HEK293 (cell line): ENCODE measurements at regions not wholly inside any gene's neighbourhood (a gene's known extent, or its start where the extent isn't known, plus 50 kb on each side); places are given as distances from the start of the nearest gene placed in this dataset.

Experiments
- CTCF ChIA-PET: fragments of 350-600 bp; formaldehyde crosslinking; extraction: SDS; loops from one replicate; lab custom pipeline; 2021; ENCODE audit warnings: antibody characterized with exemption; lab: Yijun Ruan, JAX
- POLR2A ChIA-PET: fragments of 300-600 bp; formaldehyde crosslinking; extraction: SDS; loops from one replicate; lab custom pipeline; 2020; ENCODE audit warnings: antibody characterized with exemption, inconsistent platforms; lab: Yijun Ruan, JAX
- H3K27ac ChIP-seq: fragments of 200-500 bp; sonication (Bioruptor generic); 2 replicates; pipeline ENCODE4 v1.5.1; 2014; ENCODE audit warnings: low read depth, low read length, control low read depth, inconsistent platforms; ENCODE audit errors: extremely low read depth
- H3K36me3 ChIP-seq, 2 experiments: fragments of 200-500 bp in 1 of 2; sonication (Bioruptor generic) in 1 of 2; 1 replicate in 1 of 2; 2 replicates in 1 of 2; pipeline ENCODE4 v1.5.1; 2014 to 2017; ENCODE audit warnings: inconsistent platforms in 2 of 2, low read length in 2 of 2; ENCODE audit not compliant: control insufficient read depth in 2 of 2, insufficient read depth in 1 of 2
- H3K4me1 ChIP-seq: fragments of 200-500 bp; sonication (Bioruptor generic); 2 replicates; pipeline ENCODE4 v1.5.1; 2014; ENCODE audit warnings: mild to moderate bottlenecking, low read length, inconsistent platforms; ENCODE audit not compliant: control insufficient read depth, insufficient read depth
- H3K4me3 ChIP-seq: 2 replicates; pipeline ENCODE4 v1.5.1; 2011; ENCODE audit warnings: low read depth, mild to moderate bottlenecking, control low read depth, low read length, moderate library complexity
- H3K9me3 ChIP-seq: fragments of 200-500 bp; sonication (Bioruptor generic); 2 replicates; pipeline ENCODE4 v1.5.1; 2014; ENCODE audit warnings: low read depth, low read length, inconsistent platforms; ENCODE audit not compliant: control insufficient read depth, insufficient read depth
- BCL6B ChIP-seq: fragments of 450-650 bp; formaldehyde crosslinking; IDR thresholded peaks from 2 replicates; pipeline ENCODE4 v1.5.1; 2017; ENCODE audit warnings: missing biosample characterization, missing genetic modification characterization
- EGR2 ChIP-seq: fragments of 450-650 bp; formaldehyde crosslinking; IDR thresholded peaks from 2 replicates; pipeline ENCODE4 v1.5.1; 2016; ENCODE audit warnings: low read depth, missing biosample characterization, missing genetic modification characterization
- HOXC10 ChIP-seq: sonication (generic); formaldehyde crosslinking; IDR thresholded peaks from 2 replicates; pipeline ENCODE4 v1.8.1; 2023; ENCODE audit warnings: mild to moderate bottlenecking, missing genetic modification reagents
- KLF9 ChIP-seq: fragments of 450-650 bp; formaldehyde crosslinking; IDR thresholded peaks from 2 replicates; pipeline ENCODE4 v1.5.1; 2016; ENCODE audit warnings: missing biosample characterization, missing genetic modification characterization, low read depth
- PBX3 ChIP-seq: sonication (generic); formaldehyde crosslinking; IDR thresholded peaks from 2 replicates; pipeline ENCODE4 v1.8.1; 2022; ENCODE audit warnings: mild to moderate bottlenecking, moderate library complexity, missing genetic modification reagents
- TSHZ1 ChIP-seq: fragments of 450-650 bp; formaldehyde crosslinking; IDR thresholded peaks from 2 replicates; pipeline ENCODE4 v1.5.1; 2016; ENCODE audit warnings: missing biosample characterization, missing genetic modification characterization, borderline replicate concordance
- ZBTB26 ChIP-seq: fragments of 450-650 bp; formaldehyde crosslinking; optimal IDR thresholded peaks from 2 replicates; pipeline ENCODE3; 2016; ENCODE audit warnings: missing biosample characterization, mild to moderate bottlenecking, missing genetic modification characterization
- ZFHX2 ChIP-seq: fragments of 450-650 bp; formaldehyde crosslinking; conservative IDR thresholded peaks from 2 replicates; pipeline ENCODE4 v1.5.1; 2016; ENCODE audit warnings: missing biosample characterization, missing genetic modification characterization
- ZFP69B ChIP-seq: fragments of 450-650 bp; formaldehyde crosslinking; IDR thresholded peaks from 2 replicates; pipeline ENCODE4 v1.5.1; 2016; ENCODE audit warnings: missing biosample characterization, missing genetic modification characterization
- ZNF112 ChIP-seq: fragments of 450-650 bp; formaldehyde crosslinking; IDR thresholded peaks from 2 replicates; pipeline ENCODE4 v1.5.0; 2017; ENCODE audit warnings: missing biosample characterization, missing genetic modification characterization
- ZNF155 ChIP-seq: fragments of 450-650 bp; formaldehyde crosslinking; IDR thresholded peaks from 2 replicates; pipeline ENCODE4 v1.5.1; 2016; ENCODE audit warnings: missing biosample characterization, missing genetic modification characterization
- ZNF157 ChIP-seq: fragments of 450-650 bp; formaldehyde crosslinking; IDR thresholded peaks from 2 replicates; pipeline ENCODE4 v1.5.1; 2016; ENCODE audit warnings: missing biosample characterization, missing genetic modification characterization
- ZNF19 ChIP-seq: fragments of 450-650 bp; formaldehyde crosslinking; IDR thresholded peaks from 2 replicates; pipeline ENCODE4; 2016; ENCODE audit warnings: missing biosample characterization, missing genetic modification characterization, low read depth
- ZNF2 ChIP-seq: fragments of 450-650 bp; formaldehyde crosslinking; IDR thresholded peaks from 2 replicates; pipeline ENCODE4 v1.5.1; 2016; ENCODE audit warnings: missing biosample characterization, missing genetic modification characterization
- ZNF211 ChIP-seq: fragments of 450-650 bp; formaldehyde crosslinking; IDR thresholded peaks from 2 replicates; pipeline ENCODE4 v1.5.1; 2016; ENCODE audit warnings: low read depth, missing biosample characterization, missing genetic modification characterization
- ZNF280C ChIP-seq: fragments of 450-650 bp; formaldehyde crosslinking; IDR thresholded peaks from 2 replicates; pipeline ENCODE4 v1.5.1; 2016; ENCODE audit warnings: missing biosample characterization, missing genetic modification characterization
- ZNF501 ChIP-seq: fragments of 450-650 bp; formaldehyde crosslinking; IDR thresholded peaks from 2 replicates; pipeline ENCODE4 v1.5.1; 2016; ENCODE audit warnings: missing biosample characterization, missing genetic modification characterization
- ZNF513 ChIP-seq: fragments of 450-650 bp; IDR thresholded peaks from 2 replicates; pipeline ENCODE4 v1.5.1; 2018; ENCODE audit warnings: missing biosample characterization, missing genetic modification characterization
- ZNF555 ChIP-seq: fragments of 450-650 bp; formaldehyde crosslinking; conservative IDR thresholded peaks from 2 replicates; pipeline ENCODE4 v1.5.1; 2017; ENCODE audit warnings: missing biosample characterization, mild to moderate bottlenecking, missing genetic modification characterization, inconsistent platforms
- ZNF707 ChIP-seq: fragments of 450-650 bp; formaldehyde crosslinking; IDR thresholded peaks from 2 replicates; pipeline ENCODE4 v1.5.1; 2016; ENCODE audit warnings: missing biosample characterization, missing genetic modification characterization
- ZNF76 ChIP-seq: fragments of 450-650 bp; formaldehyde crosslinking; IDR thresholded peaks from 2 replicates; pipeline ENCODE4; 2016; ENCODE audit warnings: low read depth, missing biosample characterization, missing genetic modification characterization, borderline replicate concordance
- ZSCAN5A ChIP-seq: fragments of 450-650 bp; formaldehyde crosslinking; IDR thresholded peaks from 2 replicates; pipeline ENCODE4 v1.5.1; 2016; ENCODE audit warnings: missing biosample characterization, missing genetic modification characterization

GRCh38 chr19:31625575-31625974, 276.3 kb upstream of the TSHZ3 start:
- ChIA-PET POLR2A (no interaction called here), CTCF (no interaction called here)
- H3K36me3 ChIP-seq: no peaks in the 10 kb centered on the region
- no peak overlapping the region for H3K27ac ChIP-seq
- no peak overlapping the region for H3K4me3 ChIP-seq
- H3K9me3 ChIP-seq: peaks cover 4% of the 10 kb centered on the region; the same call in 1 of the 2 replicates
- H3K4me1 ChIP-seq: no peaks in the 10 kb centered on the region
- TF ChIP-seq ZNF112 (tag by site-specific recombination) (no peak), ZNF19 (tag by site-specific recombination) (no peak), ZNF513 (peak; percentile 61; the same call in 1 of the 2 replicates), ZNF155 (tag by site-specific recombination) (no peak), EGR2 (peak; percentile 54; the same call in 1 of the 2 replicates), ZNF76 (tag by site-specific recombination) (no peak), BCL6B (tag by site-specific recombination) (no peak)
- TF ChIP-seq, all 188 proteins: peak for 2

- TF ChIP-seq ZNF2 (no peak), ZBTB26 (tag by site-specific recombination) (no peak), ZNF501 (no peak), ZNF707 (tag by site-specific recombination) (no peak), ZSCAN5A (tag by site-specific recombination) (no peak), ZNF555 (no peak), KLF9 (tag by site-specific recombination) (no peak), HOXC10 (CRISPR knock-in tag) (no peak), PBX3 (CRISPR knock-in tag) (no peak), ZNF280C (tag by site-specific recombination) (no peak), ZNF211 (tag by site-specific recombination) (no peak), ZFHX2 (no peak), ZFP69B (no peak), TSHZ1 (tag by site-specific recombination) (no peak), ZNF157 (tag by site-specific recombination) (no peak)
- POLR2A ChIA-PET: no interaction called here
Measured at GRCh38 chr19:31626941-31627340, 277.7 kb upstream of the TSHZ3 start.

More at GRCh38 chr19:31626941-31627340, 277.7 kb upstream of the TSHZ3 start:
- Histone ChIP-seq H3K9me3 (peaks cover 4% of the 10 kb centered on the region; the same call in 1 of the 2 replicates), H3K36me3 (no peaks in the 10 kb centered on the region), H3K4me1 (no peaks in the 10 kb centered on the region), H3K27ac (no peak overlapping the region), H3K4me3 (no peak overlapping the region)
- CTCF ChIA-PET: interaction anchor here (0.5 to 1.5 kb wide), 2 partner anchors 9 to 88 kb away, joined by 4 read pairs; no protein-coding TSS in a partner anchor
